Right atrium auricular region (tissue), 2 donors: ENCODE measurements at regions not wholly inside any gene's neighbourhood (a gene's known extent, or its start where the extent isn't known, plus 50 kb on each side); places are given as distances from the start of the nearest gene placed in this dataset.

Experiments
- DNase-seq: peaks from one replicate; pipeline ENCODE4 v3.0.0-alpha.2; 2019; ENCODE audit warnings: low spot score
- H3K27ac ChIP-seq, 2 donors: fragments of 200-600 bp; sonication (generic); 1 replicate in 1 of 2; 2 replicates in 1 of 2; pipeline ENCODE4 v1.5.1; 2016 to 2019
- H3K27me3 ChIP-seq, 2 donors: fragments of 200-600 bp; sonication (generic); one replicate each; pipeline versions ENCODE4 v1.5.1 to v1.6.0; 2017 to 2019
- H3K36me3 ChIP-seq: fragments of 200-600 bp; sonication (generic); one replicate; pipeline ENCODE4 v1.5.1; 2016
- H3K4me1 ChIP-seq, 2 donors: fragments of 200-600 bp; sonication (generic); one replicate each; pipeline versions ENCODE4 v1.5.1 to v1.6.0; 2017 to 2019
- H3K4me3 ChIP-seq, 2 donors: fragments of 200-600 bp; sonication (generic); 1 replicate in 1 of 2; 2 replicates in 1 of 2; pipeline ENCODE4 v1.5.1; 2017 to 2019; ENCODE audit warnings: mild to moderate bottlenecking in 1 of 2, moderate library complexity in 1 of 2
- H3K9me3 ChIP-seq, 2 donors: fragments of 200-600 bp; sonication (generic); one replicate each; pipeline ENCODE4 v1.5.1; 2019
- CTCF ChIP-seq, 2 donors: fragments of 200-600 bp; sonication (generic); IDR thresholded peaks; one replicate each; pipeline ENCODE4 v1.5.1; 2019; ENCODE audit warnings: antibody characterized with exemption in 2 of 2

DNA sequence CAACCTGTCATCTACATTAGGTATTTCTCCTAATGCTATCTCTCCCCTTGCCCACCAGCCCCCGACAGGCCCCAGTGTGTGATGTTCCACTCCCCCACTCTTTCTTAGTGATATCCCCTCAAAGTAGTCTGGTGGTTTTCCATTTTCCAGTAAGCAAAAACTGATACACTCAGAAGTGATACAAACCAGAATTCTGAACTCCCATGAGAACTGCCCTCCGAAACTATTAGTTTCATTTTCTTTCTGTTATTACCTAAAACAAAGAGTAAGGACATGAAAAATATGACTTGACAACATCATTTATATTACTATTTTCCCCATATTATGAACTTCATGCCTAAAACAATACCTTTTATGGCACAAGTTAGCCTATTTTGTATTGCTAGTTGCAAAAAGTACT lies 175.0 kb downstream of the OTUD1 start:
- no peaks in the 10 kb centered on the region for H3K9me3 ChIP-seq
- no peaks in the 10 kb centered on the region for H3K36me3 ChIP-seq
- H3K4me1 ChIP-seq, result no peaks in the 10 kb centered on the region
- no peak for TF ChIP-seq CTCF (IDR thresholded peaks at IDR 0.05)
- DNase-seq, result no peak
- no peak overlapping the region for H3K4me3 ChIP-seq
- no peaks in the 10 kb centered on the region for H3K27me3 ChIP-seq
- no peak overlapping the region for H3K27ac ChIP-seq

- no peaks in the 10 kb centered on the region for H3K36me3 ChIP-seq
- H3K27ac ChIP-seq, result no peak overlapping the region
- TF ChIP-seq CTCF (IDR thresholded peaks at IDR 0.05), result no peak
- no peak overlapping the region for H3K4me3 ChIP-seq
- no peaks in the 10 kb centered on the region for H3K27me3 ChIP-seq
- no peaks in the 10 kb centered on the region for H3K4me1 ChIP-seq
- DNase-seq, result no peak
- no peaks in the 10 kb centered on the region for H3K9me3 ChIP-seq
Measured at GRCh38 chr10:23614483-23614882, 175.6 kb downstream of the OTUD1 start.

DNA sequence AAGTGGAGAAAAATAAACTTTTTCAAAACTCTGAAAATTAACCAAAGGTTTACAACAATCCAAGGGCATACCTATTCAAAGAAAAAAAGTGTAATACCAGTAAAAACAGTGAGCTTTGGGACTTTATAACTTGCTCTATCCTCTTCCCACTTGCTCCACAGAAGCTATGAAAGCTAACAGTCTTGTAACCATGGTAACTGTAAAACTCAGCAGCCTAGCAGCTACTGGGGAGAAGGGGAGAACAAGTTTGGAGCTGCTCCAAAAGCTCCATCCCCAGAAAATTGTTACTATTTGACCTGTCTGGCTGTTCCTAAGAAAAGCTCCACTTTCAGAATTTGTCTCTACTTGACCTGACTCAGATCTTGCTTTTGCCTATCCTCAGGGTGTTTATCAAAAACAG lies 191.5 kb downstream of the OTUD1 start:
- no peak for TF ChIP-seq CTCF (IDR thresholded peaks at IDR 0.05)
- H3K9me3 ChIP-seq, result peaks cover 0 to 24% of the 10 kb centered on the region in 2 donors
- H3K4me3 ChIP-seq, result no peak overlapping the region
- no peak for DNase-seq
- no peaks in the 10 kb centered on the region for H3K36me3 ChIP-seq
- no peak overlapping the region for H3K27ac ChIP-seq
- no peaks in the 10 kb centered on the region for H3K4me1 ChIP-seq
- H3K27me3 ChIP-seq, result no peaks in the 10 kb centered on the region

GRCh38 chr10:23630885-23631284 lies 192.0 kb downstream of the OTUD1 start:
- TF ChIP-seq CTCF (IDR thresholded peaks at IDR 0.05), result no peak
- Histone ChIP-seq H3K27me3 (no peaks in the 10 kb centered on the region), H3K36me3 (no peaks in the 10 kb centered on the region), H3K4me1 (no peaks in the 10 kb centered on the region), H3K27ac (no peak overlapping the region), H3K9me3 (peaks cover 0 to 24% of the 10 kb centered on the region in 2 donors), H3K4me3 (no peak overlapping the region)
- DNase-seq, result no peak

DNA sequence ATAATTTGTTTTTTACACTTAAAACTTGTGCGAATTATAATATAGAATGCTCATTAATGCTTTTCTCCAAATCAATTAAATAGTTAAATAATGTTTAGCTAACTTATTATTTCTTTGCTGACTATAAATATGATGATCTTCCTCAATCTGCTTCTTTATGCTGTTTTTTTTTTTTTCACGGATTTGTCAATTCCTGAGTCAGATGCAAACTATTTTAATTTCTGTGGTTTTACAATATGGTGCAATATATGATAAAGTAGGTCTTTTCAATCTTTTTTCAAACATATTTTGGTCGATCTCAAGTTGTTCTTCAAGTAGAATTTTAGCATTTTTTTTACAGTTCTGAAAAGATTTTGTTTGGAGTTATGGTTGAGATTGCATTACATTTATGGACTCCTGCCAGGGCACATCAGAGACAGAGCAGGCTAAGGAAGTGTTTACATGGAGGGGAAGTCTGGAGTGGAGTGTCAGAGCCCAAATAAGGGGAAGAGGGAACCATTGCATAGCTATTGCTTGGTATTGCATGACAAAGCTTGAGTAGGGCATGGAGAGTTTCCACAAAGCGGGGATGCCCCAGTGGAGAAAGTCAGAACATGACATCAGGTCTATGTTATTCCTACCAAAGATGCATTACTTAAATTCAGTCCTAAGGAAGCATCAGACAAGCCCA lies 204.4 kb downstream of the OTUD1 start:
- no peak for DNase-seq
- TF ChIP-seq CTCF (IDR thresholded peaks at IDR 0.05), result no peak
- Histone ChIP-seq H3K4me3 (no peak overlapping the region), H3K4me1 (no peaks in the 10 kb centered on the region), H3K36me3 (no peaks in the 10 kb centered on the region), H3K27me3 (no peaks in the 10 kb centered on the region), H3K9me3 (no peaks in the 10 kb centered on the region), H3K27ac (no peak overlapping the region)

- H3K27ac ChIP-seq, result no peak overlapping the region
- DNase-seq, result no peak
- H3K36me3 ChIP-seq, result no peaks in the 10 kb centered on the region
- no peak for TF ChIP-seq CTCF (IDR thresholded peaks at IDR 0.05)
- H3K27me3 ChIP-seq, result no peaks in the 10 kb centered on the region
- H3K4me1 ChIP-seq, result no peaks in the 10 kb centered on the region
- H3K4me3 ChIP-seq, result no peak overlapping the region
- no peaks in the 10 kb centered on the region for H3K9me3 ChIP-seq
Measured at GRCh38 chr10:23648618-23649017, 209.7 kb downstream of the OTUD1 start.
